Keratinocyte (primary cell): ENCODE measurements at regions not wholly inside any gene's neighbourhood (a gene's known extent, or its start where the extent isn't known, plus 50 kb on each side); places are given as distances from the start of the nearest gene placed in this dataset.

Source experiments
- DNase-seq: peaks from one replicate; pipeline ENCODE4 v3.0.0-alpha.2; 2011; ENCODE audit warnings: low read depth, missing footprints, low spot score
- FAIRE-seq: peaks from 2 replicates; lab custom pipeline; 2011; peaks lifted over from hg19 to GRCh38; lab: Jason Lieb, UNC
- H2AFZ ChIP-seq: 2 replicates; pipeline ENCODE4 v1.6.0; 2012; ENCODE audit warnings: low read length, control low read depth, inconsistent platforms; ENCODE audit not compliant: control insufficient read depth
- H3K27ac ChIP-seq: 2 replicates; pipeline ENCODE4 v1.5.1; 2011; ENCODE audit warnings: low read length; ENCODE audit not compliant: control insufficient read depth, insufficient read depth
- H3K27me3 ChIP-seq: 3 replicates; pipeline ENCODE4 v1.6.0; 2011; ENCODE audit warnings: low read length; ENCODE audit not compliant: control insufficient read depth, insufficient read depth; ENCODE audit errors: extremely low read depth
- H3K36me3 ChIP-seq, 2 experiments: 2 replicates in 1 of 2; 3 replicates in 1 of 2; pipeline ENCODE4 v1.5.1; 2011; ENCODE audit warnings: low read length in 2 of 2, mild to moderate bottlenecking in 1 of 2; ENCODE audit not compliant: control insufficient read depth in 2 of 2, insufficient read depth in 2 of 2; ENCODE audit errors: extremely low read depth in 1 of 2
- H3K4me1 ChIP-seq: 3 replicates; pipeline ENCODE4 v1.5.1; 2011; ENCODE audit warnings: low read length; ENCODE audit not compliant: control insufficient read depth, insufficient read depth; ENCODE audit errors: extremely low read depth
- H3K4me2 ChIP-seq: 3 replicates; pipeline ENCODE4 v1.6.0; 2011; ENCODE audit warnings: low read depth, low read length; ENCODE audit not compliant: control insufficient read depth, insufficient read depth; ENCODE audit errors: extremely low read depth
- H3K4me3 ChIP-seq, 3 experiments: fragments of 200-600 bp in 1 of 3; sonication (generic) in 1 of 3; 2 replicates in 2 of 3; 3 replicates in 1 of 3; pipeline ENCODE4 v1.5.1; 2011 to 2016; ENCODE audit warnings: low read length in 3 of 3, mild to moderate bottlenecking in 3 of 3, control low read depth in 2 of 3, inconsistent platforms in 1 of 3, low read depth in 1 of 3, mixed read lengths in 1 of 3, mixed run types in 1 of 3, moderate library complexity in 1 of 3; ENCODE audit not compliant: control insufficient read depth in 2 of 3, insufficient read depth in 2 of 3; ENCODE audit errors: extremely low read depth in 1 of 3
- H3K79me2 ChIP-seq: 2 replicates; pipeline ENCODE4 v1.6.0; 2012; ENCODE audit warnings: low read length; ENCODE audit not compliant: control insufficient read depth, insufficient read depth
- H3K9ac ChIP-seq: 3 replicates; pipeline ENCODE4 v1.6.0; 2011; ENCODE audit warnings: low read length; ENCODE audit not compliant: control insufficient read depth, insufficient read depth; ENCODE audit errors: extremely low read depth
- H3K9me1 ChIP-seq: 3 replicates; pipeline ENCODE4 v1.6.0; 2011; ENCODE audit warnings: low read length; ENCODE audit not compliant: control insufficient read depth, insufficient read depth; ENCODE audit errors: extremely low read depth
- H3K9me3 ChIP-seq: 2 replicates; pipeline ENCODE4 v1.5.1; 2012; ENCODE audit warnings: low read depth, low read length; ENCODE audit not compliant: control insufficient read depth
- H4K20me1 ChIP-seq: 3 replicates; pipeline ENCODE4 v1.6.0; 2011; ENCODE audit warnings: low read length; ENCODE audit not compliant: control insufficient read depth, insufficient read depth; ENCODE audit errors: extremely low read depth
- CTCF ChIP-seq, 3 experiments: IDR thresholded peaks in 1 of 3; conservative IDR thresholded peaks in 1 of 3; optimal IDR thresholded peaks in 1 of 3; 2 replicates in 2 of 3; 3 replicates in 1 of 3; pipeline versions ENCODE3 to v1.5.1; 2011; ENCODE audit warnings: low read length in 3 of 3, mild to moderate bottlenecking in 3 of 3, moderate library complexity in 2 of 3, control low read depth in 1 of 3, inconsistent platforms in 1 of 3; ENCODE audit not compliant: insufficient read depth in 2 of 3; ENCODE audit errors: extremely low read depth in 1 of 3
- EZH2 ChIP-seq: IDR thresholded peaks from one replicate; pipeline ENCODE4 v1.6.1; 2012; ENCODE audit warnings: inconsistent platforms, mild to moderate bottlenecking, low read length, moderate library complexity
- dilution Hi-C: fragments of 300-500 bp; cut with MboI; formaldehyde crosslinking; loops from one replicate; pipeline ENCODE4 v1.7.0; 2020; ENCODE audit warnings: low sequenced_read_pairs; ENCODE audit not compliant: extremely low pct_ligation_motif_present

GRCh38 chr2:144215207-144215606 lies 304.7 kb downstream of the ZEB2 start:
- Histone ChIP-seq H3K36me3 (no peaks in the 10 kb centered on the region), H3K4me1 (no peaks in the 10 kb centered on the region), H3K79me2 (no peaks in the 10 kb centered on the region), H3K9ac (no peak overlapping the region), H3K27me3 (no peaks in the 10 kb centered on the region), H4K20me1 (no peaks in the 10 kb centered on the region), H3K4me2 (no peak overlapping the region), H3K27ac (no peak overlapping the region), H3K9me3 (no peaks in the 10 kb centered on the region), H2AFZ (no peak overlapping the region), H3K4me3 (no peak overlapping the region), H3K9me1 (no peaks in the 10 kb centered on the region)
- FAIRE-seq (no peak), DNase-seq (no peak)
- TF ChIP-seq EZH2 (no peak), CTCF (optimal IDR thresholded peaks at IDR 0.05 in 1 of 3, IDR thresholded peaks at IDR 0.05 in 1 of 3, conservative IDR thresholded peaks at IDR 0.05 in 1 of 3; ENCODE audit: extremely low read depth in 1 of 3, insufficient read depth in 2 of 3, low read length in 3 of 3) (no peak)
- dilution Hi-C loops = no loop called here

GRCh38 chr2:144213797-144214196 lies 306.1 kb downstream of the ZEB2 start:
- Histone ChIP-seq H3K9ac (no peak overlapping the region), H3K9me3 (no peaks in the 10 kb centered on the region), H3K27ac (no peak overlapping the region), H3K9me1 (no peaks in the 10 kb centered on the region), H4K20me1 (no peaks in the 10 kb centered on the region), H3K4me2 (no peak overlapping the region), H2AFZ (no peak overlapping the region), H3K4me1 (no peaks in the 10 kb centered on the region), H3K79me2 (no peaks in the 10 kb centered on the region), H3K36me3 (no peaks in the 10 kb centered on the region), H3K4me3 (no peak overlapping the region), H3K27me3 (no peaks in the 10 kb centered on the region)
- FAIRE-seq = no peak
- no peak for DNase-seq
- TF ChIP-seq EZH2 (no peak), CTCF (optimal IDR thresholded peaks at IDR 0.05 in 1 of 3, IDR thresholded peaks at IDR 0.05 in 1 of 3, conservative IDR thresholded peaks at IDR 0.05 in 1 of 3; ENCODE audit: extremely low read depth in 1 of 3, insufficient read depth in 2 of 3, low read length in 3 of 3) (no peak)
- dilution Hi-C loops = no loop called here
